Ovary (tissue), 7 donors: ENCODE measurements at regions not wholly inside any gene's neighbourhood (a gene's known extent, or its start where the extent isn't known, plus 50 kb on each side); places are given as distances from the start of the nearest gene placed in this dataset.

ENCODE experiments used
- DNase-seq, 5 donors: peaks; one replicate each; pipeline ENCODE4 v3.0.0-alpha.2; 2019 to 2020
- H3K27ac ChIP-seq, 2 donors: fragments of 200-600 bp; one replicate each; pipeline versions ENCODE4 v1.5.1 to v1.8.0; 2019 to 2022
- H3K27me3 ChIP-seq: fragments of 200-600 bp; one replicate; pipeline ENCODE4 v1.8.0; 2022
- H3K36me3 ChIP-seq: fragments of 200-600 bp; sonication (generic); one replicate; pipeline ENCODE4 v1.5.1; 2019
- H3K4me1 ChIP-seq: one replicate; pipeline ENCODE4 v1.8.1; 2013; ENCODE audit warnings: mild to moderate bottlenecking, moderate library complexity; ENCODE audit not compliant: insufficient read depth
- H3K4me3 ChIP-seq: fragments of 200-600 bp; sonication (generic); one replicate; pipeline ENCODE4 v1.5.1; 2017
- H3K9me3 ChIP-seq, 2 donors: fragments of 200-600 bp in 1 of 2; sonication (generic) in 1 of 2; one replicate each; pipeline versions ENCODE4 v1.5.1 to v1.8.1; 2013 to 2019; ENCODE audit warnings: mild to moderate bottlenecking in 1 of 2, moderate library complexity in 1 of 2
- CTCF ChIP-seq, 3 donors: fragments of 450-650 bp in 2 of 3; fragments of 200-600 bp in 1 of 3; IDR thresholded peaks; one replicate each; pipeline versions ENCODE4 v1.5.1 to v1.8.0; 2016 to 2022; ENCODE audit warnings: antibody characterized with exemption in 3 of 3, mild to moderate bottlenecking in 1 of 3
- EP300 ChIP-seq: sonication (generic); formaldehyde crosslinking; IDR thresholded peaks from one replicate; pipeline ENCODE4 v1.6.1; 2017; ENCODE audit warnings: antibody characterized with exemption
- POLR2A ChIP-seq: fragments of 450-650 bp; IDR thresholded peaks from one replicate; pipeline ENCODE4 v1.6.1; 2017; ENCODE audit warnings: antibody characterized with exemption, mild to moderate bottlenecking, moderate library complexity
- WGBS, 3 donors: extraction: QIAGEN DNeasy Blood & Tissue Kit in 1 of 3; methylation state at CpG; one replicate each; pipeline versions ENCODE4 v1.1.5 to v1.1.7; 2013 to 2017; 5-methylcytosine and 5-hydroxymethylcytosine counted together
- intact Hi-C, 4 donors: fragments of 100-400 bp; cut with DNase I; formaldehyde crosslinking; loops; one replicate each; pipeline versions ENCODE4 v1.11.0 to v1.15.1; 2022 to 2023
- donor health status: DM: no; HTN: no; CAD: no; lungs with moderate emphysema.
- donor health status: DM: no; HTN: no; CAD: no.
- donor health status: Bipolar disorder and iron deficiency.
- donor health status: DM: no; HTN: no; CAD: no.
- donor health status: DM: yes; HTN: yes; CAD: no.

GRCh38 chr7:125136755-125137532, 207.3 kb upstream of the POT1 start:
- WGBS, 3 donors, result 42 to 47% (median 44%) methylated on average over 2 of the region's 2 CpGs
- no peak overlapping the region for H3K27ac ChIP-seq
- H3K4me1 ChIP-seq, result no peaks in the 10 kb centered on the region
- no peaks in the 10 kb centered on the region for H3K27me3 ChIP-seq
- no peak overlapping the region for H3K4me3 ChIP-seq
- H3K9me3 ChIP-seq, result no peaks in the 10 kb centered on the region
- no peaks in the 10 kb centered on the region for H3K36me3 ChIP-seq
- intact Hi-C loops, result no loop called here
- TF ChIP-seq POLR2A (no peak), CTCF (IDR thresholded peaks at IDR 0.05) (no peak), EP300 (no peak)
- DNase-seq, result no peak

- no peak overlapping the region for H3K4me3 ChIP-seq
- H3K27me3 ChIP-seq, result no peaks in the 10 kb centered on the region
- intact Hi-C loops, result no loop called here
- no peak for DNase-seq
- no peak overlapping the region for H3K27ac ChIP-seq
- WGBS, 3 donors, result 39 to 77% (median 51%) methylated on average over 1 of the region's 1 CpG
- H3K4me1 ChIP-seq, result no peaks in the 10 kb centered on the region
- H3K36me3 ChIP-seq, result no peaks in the 10 kb centered on the region
- H3K9me3 ChIP-seq, result no peaks in the 10 kb centered on the region
- TF ChIP-seq CTCF (IDR thresholded peaks at IDR 0.05), result no peak
- no peak for TF ChIP-seq EP300
- no peak for TF ChIP-seq POLR2A
These were observed 206.7 kb upstream of the POT1 start for GRCh38 chr7:125136341-125136740.

- Histone ChIP-seq H3K4me3 (no peak overlapping the region), H3K36me3 (no peaks in the 10 kb centered on the region), H3K27me3 (no peaks in the 10 kb centered on the region), H3K9me3 (no peaks in the 10 kb centered on the region), H3K27ac (no peak overlapping the region), H3K4me1 (no peaks in the 10 kb centered on the region)
- 71 to 75% (median 74%) methylated on average over 1 of the region's 1 CpG for WGBS, 3 donors
- DNase-seq, result no peak
- TF ChIP-seq POLR2A (no peak), CTCF (IDR thresholded peaks at IDR 0.05) (no peak), EP300 (no peak)
- intact Hi-C loops, result no loop called here
These were observed 200.5 kb upstream of the POT1 start for GRCh38 chr7:125130173-125130572.

- Histone ChIP-seq H3K9me3 (no peaks in the 10 kb centered on the region), H3K36me3 (no peaks in the 10 kb centered on the region), H3K4me1 (no peaks in the 10 kb centered on the region), H3K4me3 (no peak overlapping the region), H3K27ac (no peak overlapping the region), H3K27me3 (no peaks in the 10 kb centered on the region)
- WGBS, 3 donors, result 83 to 90% (median 90%) methylated on average over 4 of the region's 4 CpGs
- TF ChIP-seq EP300 (no peak), POLR2A (no peak), CTCF (IDR thresholded peaks at IDR 0.05) (no peak)
- intact Hi-C loops, result loop anchor here in 1 of 4 donors (5.0 kb wide), 1 partner anchor 1225 kb away; no protein-coding TSS in a partner anchor
- DNase-seq, result no peak
These were observed 197.7 kb upstream of the POT1 start for GRCh38 chr7:125127304-125127703.
